ENCODE measurements at regions not wholly inside any gene's neighbourhood (a gene's known extent, or its start where the extent isn't known, plus 50 kb on each side); places are given as distances from the start of the nearest gene placed in this dataset.

GRCh38 chr10:4120096-4120853 is 335.3 kb upstream of the KLF6 start:
- in situ Hi-C loops (cut with HindIII; ENCODE audit: low sequenced_read_pairs): no loop called here

- in situ Hi-C loops (cut with HindIII; ENCODE audit: low sequenced_read_pairs): no loop called here
These were observed 334.1 kb upstream of the KLF6 start for GRCh38 chr10:4119107-4119506.

GRCh38 chr10:4117604-4118003 is 332.6 kb upstream of the KLF6 start:
- in situ Hi-C loops (cut with HindIII; ENCODE audit: low sequenced_read_pairs): no loop called here

DNA sequence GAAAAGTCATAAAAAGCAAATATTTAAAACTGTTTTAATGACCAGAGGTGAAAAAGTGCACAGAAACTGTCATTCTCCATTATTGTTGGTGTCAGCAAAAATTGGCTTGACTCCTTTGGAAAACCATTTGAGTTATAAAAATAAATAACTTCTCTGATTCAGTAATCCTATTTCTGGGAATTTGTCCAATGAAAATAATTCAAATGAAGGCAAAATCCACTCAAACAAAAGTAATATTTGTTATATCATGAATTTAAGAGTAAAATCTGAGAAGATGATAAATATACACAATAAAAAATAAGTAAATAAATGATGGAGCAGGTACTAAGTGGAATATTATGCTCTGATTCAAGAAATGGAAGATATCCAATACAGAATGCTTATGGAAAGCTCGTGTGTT is 326.6 kb upstream of the KLF6 start:
- in situ Hi-C loops (cut with HindIII; ENCODE audit: low sequenced_read_pairs): no loop called here

- in situ Hi-C loops (cut with HindIII; ENCODE audit: low sequenced_read_pairs): loop anchor here (5.0 kb wide), 1 partner anchor 62 kb away; no protein-coding TSS in a partner anchor
These were observed 324.5 kb upstream of the KLF6 start for GRCh38 chr10:4109469-4109868.

DNA sequence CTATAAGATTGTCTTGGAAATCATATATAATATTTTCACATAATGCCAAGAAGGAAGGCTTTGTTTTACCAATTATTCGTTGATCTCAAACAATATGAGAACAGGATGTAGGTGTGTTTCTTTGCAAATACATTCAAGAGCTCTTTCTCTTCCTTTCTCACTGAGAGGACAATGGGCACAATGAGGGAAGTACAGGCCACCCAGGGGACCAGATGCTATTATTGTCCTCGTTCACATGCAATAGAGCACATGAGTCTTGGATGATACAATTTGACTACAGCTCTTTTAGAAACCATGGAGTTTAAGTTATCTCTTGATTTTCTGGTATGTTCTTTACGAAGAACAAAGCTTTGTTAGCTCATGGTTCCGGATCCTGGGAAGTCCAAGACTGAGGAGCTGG is 323.7 kb upstream of the KLF6 start:
- in situ Hi-C loops (cut with HindIII; ENCODE audit: low sequenced_read_pairs): loop anchor here (5.0 kb wide), 1 partner anchor 61 kb away; no protein-coding TSS in a partner anchor

GRCh38 chr10:4107285-4107851 is 322.4 kb upstream of the KLF6 start:
- in situ Hi-C loops (cut with HindIII; ENCODE audit: low sequenced_read_pairs): loop anchor here (5.0 kb wide), 1 partner anchor 60 kb away; no protein-coding TSS in a partner anchor

DNA sequence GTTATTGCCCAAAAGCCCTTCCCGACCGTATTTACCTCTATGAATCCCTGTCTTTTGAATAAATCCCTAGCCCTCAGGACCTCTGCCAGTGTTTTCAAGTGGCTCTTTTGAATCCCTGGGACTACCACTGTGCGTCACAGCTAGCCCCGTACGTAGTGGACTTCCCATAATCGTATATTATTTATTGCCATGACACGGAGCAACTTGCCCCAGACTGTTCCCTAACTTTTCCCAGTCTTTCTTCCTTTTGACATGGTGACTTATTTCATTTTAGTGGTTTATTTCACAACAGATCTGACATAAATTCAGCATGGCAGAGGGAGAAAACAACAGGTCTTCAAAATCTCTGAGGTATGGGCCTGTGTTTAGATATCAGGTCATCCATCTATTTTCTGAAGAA is 318.6 kb upstream of the KLF6 start:
- in situ Hi-C loops (cut with HindIII; ENCODE audit: low sequenced_read_pairs): no loop called here

GRCh38 chr10:4102802-4103344 is 317.9 kb upstream of the KLF6 start:
- in situ Hi-C loops (cut with HindIII; ENCODE audit: low sequenced_read_pairs): no loop called here

DNA sequence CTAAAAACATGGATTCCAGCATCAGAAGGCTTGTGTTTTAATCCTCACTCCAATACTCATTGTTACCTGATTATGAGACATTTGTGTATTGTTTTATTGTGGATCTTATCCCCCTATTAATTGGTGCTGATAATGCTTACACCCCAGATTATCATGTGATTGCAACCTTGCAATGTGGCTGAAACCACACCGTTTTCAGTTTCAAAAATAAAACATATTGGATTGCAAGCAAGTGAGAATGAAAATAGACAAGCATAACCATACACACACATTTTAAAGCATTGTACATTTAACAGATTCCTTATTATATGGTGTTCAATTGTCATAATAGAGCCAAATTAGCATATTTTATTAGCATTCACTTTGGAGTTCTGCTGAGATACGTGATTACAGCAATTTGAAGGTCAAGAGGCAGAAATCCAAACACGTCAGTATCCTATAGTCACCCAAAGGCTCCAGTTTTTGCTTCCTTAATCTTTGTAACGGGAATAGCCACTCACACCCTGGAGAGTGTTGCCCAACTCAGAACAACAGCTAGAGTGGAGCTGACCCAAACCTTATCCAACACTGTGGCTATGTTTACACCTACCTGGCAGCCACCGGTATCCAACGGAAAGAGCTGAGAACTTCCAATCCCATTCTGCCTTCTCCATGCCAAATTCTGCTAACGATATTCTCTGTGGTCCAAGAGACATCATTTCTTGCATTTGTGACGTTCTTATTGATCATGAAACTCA is 317.1 kb upstream of the KLF6 start:
- in situ Hi-C loops (cut with HindIII; ENCODE audit: low sequenced_read_pairs): no loop called here

- in situ Hi-C loops (cut with HindIII; ENCODE audit: low sequenced_read_pairs): no loop called here
These were observed 315.4 kb upstream of the KLF6 start for GRCh38 chr10:4100380-4100779.

GRCh38 chr10:4099202-4099601 is 314.2 kb upstream of the KLF6 start:
- in situ Hi-C loops (cut with HindIII; ENCODE audit: low sequenced_read_pairs): no loop called here

DNA sequence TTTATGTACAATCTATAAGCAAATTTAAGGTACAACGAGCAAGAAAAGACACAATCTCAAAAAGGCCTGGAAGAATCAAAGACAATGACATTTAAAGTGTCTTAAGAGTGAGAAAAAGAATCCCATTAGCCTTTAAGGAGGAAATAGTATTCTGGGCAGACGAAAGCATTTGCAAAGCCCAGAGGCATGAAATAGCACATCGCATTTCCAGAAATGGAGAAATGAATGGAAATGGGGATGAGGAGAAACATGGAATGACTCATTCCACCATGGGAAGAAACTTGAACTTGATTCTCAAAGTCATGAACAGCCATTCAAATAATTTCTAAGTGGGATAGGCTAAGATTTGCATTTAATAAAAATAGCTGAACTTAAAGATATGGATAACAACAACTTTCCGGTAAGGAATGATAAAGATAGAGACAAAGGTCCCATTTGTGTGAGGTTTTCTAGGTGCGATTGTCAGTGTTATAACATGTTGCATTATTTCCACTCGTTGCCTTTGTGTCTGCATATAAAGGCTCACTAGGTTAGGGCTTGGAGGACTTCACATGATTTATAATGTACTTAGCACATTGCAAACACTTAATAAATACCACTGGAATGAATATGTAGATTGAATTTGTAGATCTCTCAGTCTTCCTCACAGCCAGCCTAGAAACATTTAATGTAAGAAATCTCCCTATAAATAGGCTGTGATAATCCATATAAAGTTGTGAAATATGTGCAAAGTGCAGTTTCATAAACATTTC is 310.3 kb upstream of the KLF6 start:
- in situ Hi-C loops (cut with HindIII; ENCODE audit: low sequenced_read_pairs): no loop called here

GRCh38 chr10:4094751-4095150 is 309.7 kb upstream of the KLF6 start:
- in situ Hi-C loops (cut with HindIII; ENCODE audit: low sequenced_read_pairs): no loop called here

DNA sequence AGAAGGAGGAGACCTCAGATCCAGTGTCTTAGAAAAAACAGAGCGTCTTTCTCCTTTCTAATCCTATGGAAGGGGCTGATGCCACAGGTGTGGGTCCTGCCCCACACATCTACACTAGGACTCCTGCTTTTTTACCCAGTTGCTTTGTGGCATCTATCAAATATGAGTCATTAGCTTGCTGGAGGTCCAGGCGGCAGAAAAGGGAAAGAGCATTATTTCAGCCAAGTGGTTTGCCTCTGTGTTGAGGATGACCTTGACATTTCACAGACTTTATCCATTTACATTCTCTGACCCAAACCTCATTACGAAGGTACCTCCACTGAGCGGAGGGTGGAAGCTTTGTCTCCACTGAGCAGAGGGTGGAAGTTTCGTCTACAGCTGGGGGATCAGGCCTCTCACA is 308.4 kb upstream of the KLF6 start:
- in situ Hi-C loops (cut with HindIII; ENCODE audit: low sequenced_read_pairs): no loop called here

GRCh38 chr10:4088354-4089066 is 303.5 kb upstream of the KLF6 start:
- in situ Hi-C loops (cut with HindIII; ENCODE audit: low sequenced_read_pairs): no loop called here

DNA sequence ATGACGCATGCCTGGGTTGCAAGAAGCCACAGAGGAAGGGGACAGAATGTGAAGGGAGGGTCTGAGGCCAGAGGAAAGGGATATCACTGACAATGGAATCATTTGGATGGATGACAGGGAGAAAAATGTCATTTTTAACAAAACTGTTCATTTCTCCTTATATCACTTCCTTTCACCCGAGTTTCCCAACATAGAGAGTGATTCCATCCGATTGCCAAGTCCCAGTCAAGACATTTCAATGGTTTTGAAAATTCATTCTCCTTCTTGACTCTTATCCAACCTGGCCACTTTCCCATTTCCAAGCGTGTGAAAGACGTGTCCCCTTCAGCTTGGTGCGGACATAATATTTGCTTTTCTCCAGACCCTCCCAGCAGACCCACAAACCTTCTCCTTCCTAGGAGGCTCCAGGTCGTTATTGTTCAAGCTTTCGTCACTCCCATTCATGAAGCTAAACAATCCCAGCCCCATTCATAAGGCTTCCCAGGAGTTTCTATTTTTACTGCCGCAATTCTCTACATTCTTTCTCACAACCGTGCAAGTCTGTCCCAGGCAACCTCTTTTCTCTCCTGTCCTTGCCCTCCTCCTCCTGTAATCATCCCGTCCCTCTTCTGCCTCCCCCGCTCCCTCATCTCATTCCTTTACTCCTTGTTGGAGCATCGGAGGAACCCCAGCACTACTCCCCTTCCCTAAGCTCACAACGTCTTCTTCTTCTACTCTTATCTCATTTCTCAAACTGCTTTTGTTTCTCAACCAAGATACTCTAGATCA is 301.3 kb upstream of the KLF6 start:
- in situ Hi-C loops (cut with HindIII; ENCODE audit: low sequenced_read_pairs): no loop called here

DNA sequence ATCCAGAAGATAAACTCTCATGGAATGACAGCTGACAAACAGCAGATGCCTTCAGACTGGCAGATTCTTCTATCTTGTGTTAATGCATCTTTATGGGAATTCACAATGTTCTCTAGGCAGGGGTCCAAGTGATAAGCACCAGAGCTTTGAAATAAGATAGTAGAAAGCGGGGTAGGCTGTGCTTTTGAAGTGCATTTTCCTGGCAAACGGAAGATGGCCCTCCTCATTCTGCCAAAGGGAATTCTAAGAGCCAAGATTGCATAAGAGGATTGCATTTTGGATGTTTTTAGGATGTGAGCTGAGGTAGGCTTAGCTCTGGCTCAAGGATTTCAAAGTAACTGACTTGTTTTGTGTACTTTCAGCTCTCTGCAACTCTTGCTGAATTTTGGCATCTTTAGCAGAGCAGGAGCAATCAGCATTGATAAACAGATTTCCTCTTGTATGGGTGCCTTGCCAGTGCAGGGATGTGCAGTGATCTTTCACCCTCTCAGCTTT is 298.5 kb upstream of the KLF6 start:
- in situ Hi-C loops (cut with HindIII; ENCODE audit: low sequenced_read_pairs): no loop called here

DNA sequence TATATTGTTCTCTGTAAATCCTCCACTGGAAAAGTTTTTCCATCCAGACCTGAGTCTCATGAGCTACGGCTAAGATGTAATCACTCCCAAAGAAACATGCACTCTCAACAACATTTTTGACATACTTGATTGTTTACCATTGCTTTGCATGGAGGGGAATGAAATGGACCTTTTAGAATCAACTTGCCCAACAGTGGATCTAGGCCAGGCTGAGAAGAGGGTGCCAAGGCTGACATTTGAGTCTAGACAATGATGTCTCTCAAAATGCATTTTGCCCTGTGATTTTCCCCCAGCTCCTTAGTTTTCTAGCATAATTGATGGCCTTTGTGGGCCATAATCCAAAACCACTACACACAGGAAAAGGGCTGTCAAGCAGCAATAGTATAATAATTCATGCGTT is 297.9 kb upstream of the KLF6 start:
- in situ Hi-C loops (cut with HindIII; ENCODE audit: low sequenced_read_pairs): no loop called here
